Tibial nerve (tissue), 3 donors: ENCODE measurements at regions not wholly inside any gene's neighbourhood (a gene's known extent, or its start where the extent isn't known, plus 50 kb on each side); places are given as distances from the start of the nearest gene placed in this dataset.

Experiments
- EP300 ChIP-seq, 2 donors: sonication (generic); formaldehyde crosslinking; IDR thresholded peaks; one replicate each; pipeline ENCODE4 v1.6.1; 2017; ENCODE audit warnings: antibody characterized with exemption in 2 of 2, mild to moderate bottlenecking in 1 of 2
- POLR2A ChIP-seq, 2 donors: fragments of 450-650 bp; IDR thresholded peaks; one replicate each; pipeline ENCODE4 v1.6.1; 2017; ENCODE audit warnings: antibody characterized with exemption in 2 of 2, mild to moderate bottlenecking in 2 of 2, moderate library complexity in 2 of 2

GRCh38 chr2:164429354-164429753 is 191.9 kb downstream of the GRB14 start:
- no peak for TF ChIP-seq POLR2A (IDR thresholded peaks at IDR 0.05)
- no peak for TF ChIP-seq EP300 (IDR thresholded peaks at IDR 0.05)
